ENCODE measurements at regions not wholly inside any gene's neighbourhood (a gene's known extent, or its start where the extent isn't known, plus 50 kb on each side); places are given as distances from the start of the nearest gene placed in this dataset.
A peak's percentile ranks its signal among the peaks of the same experiment; 100 is the strongest.

GRCh38 chr15:92797168-92798052 lies 102.7 kb upstream of the CHD2 start:
- H2AK5ac ChIP-seq (ENCODE audit: low read depth, low read length), result no peak overlapping the region
- H3K56ac ChIP-seq (replicated peaks; ENCODE audit: insufficient read length, low read depth, low read length), result no peak overlapping the region
- H3K14ac ChIP-seq (ENCODE audit: insufficient read length), result no peak overlapping the region
- CTCF ChIA-PET (ENCODE audit: partially characterized antibody), result interaction anchor here (0.6 to 5.6 kb wide), 52 partner anchors 9 to 1069 kb away, joined by 3 to 80 read pairs (median 4); no protein-coding TSS in a partner anchor
- H3K4me1 ChIP-seq (replicated peaks in 1 of 4; ENCODE audit: control insufficient read depth in 3 of 4, insufficient read depth in 4 of 4, low read length in 3 of 4), result no peaks in the 10 kb centered on the region; a peak in 1 of 7 replicates
- peak overlapping the region; percentile 3 for H4K91ac ChIP-seq (replicated peaks; ENCODE audit: insufficient read length, low read length)
- no peaks in the 10 kb centered on the region for H3K23me2 ChIP-seq (ENCODE audit: low read depth, low read length)
- H2BK120ac ChIP-seq (replicated peaks; ENCODE audit: low read depth, low read length), result no peak overlapping the region
- no peak overlapping the region for H4K8ac ChIP-seq (ENCODE audit: extremely low read depth, insufficient read depth, low read length)
- H3K18ac ChIP-seq (ENCODE audit: extremely low read depth, low read length), result peak overlapping the region; percentile 73; the same call in 1 of the 2 replicates
- H3K23ac ChIP-seq (ENCODE audit: insufficient read length), result no peak overlapping the region
- POLR2A ChIA-PET (ENCODE audit: partially characterized antibody), result interaction anchor here (0.9 to 3.7 kb wide), 12 partner anchors 8 to 187 kb away, joined by 3 to 20 read pairs (median 3); partner anchors contain the start of gene CHD2
- no peaks in the 10 kb centered on the region for H3K36me3 ChIP-seq (ENCODE audit: control insufficient read depth in 2 of 4, insufficient read depth in 4 of 4, low read length in 3 of 4)
- peak overlapping the region; percentile 29; the same call in 1 of the 2 replicates for H2BK5ac ChIP-seq (ENCODE audit: low read depth, low read length)
- WGBS, 2 experiments (ENCODE audit: extremely low coverage in 1 of 2, insufficient coverage in 1 of 2, insufficient read length in 1 of 2, insufficient replicate concordance in 2 of 2, low coverage in 1 of 2, low lambda C conversion rate in 2 of 2, missing lambda C conversion rate in 1 of 2), result 82% methylated on average over 12 of the region's 12 CpGs; no CpG with 5 or more reads in 1 of the 2 experiments
- no peaks in the 10 kb centered on the region for H3K27me3 ChIP-seq (replicated peaks in 1 of 4; ENCODE audit: control insufficient read depth in 3 of 4, extremely low read depth in 1 of 4, insufficient read depth in 3 of 4, low read length in 3 of 4)
- no peak overlapping the region for H3K9ac ChIP-seq (replicated peaks in 1 of 4; ENCODE audit: extremely low read depth in 1 of 4, low read depth in 3 of 4, low read length in 3 of 4)
- H3K4me2 ChIP-seq (ENCODE audit: insufficient read depth in 1 of 2, low read depth in 2 of 2, low read length in 2 of 2), result no peak overlapping the region
- no peaks in the 10 kb centered on the region for H3K79me1 ChIP-seq (ENCODE audit: low read depth, low read length)
- H3K4ac ChIP-seq (replicated peaks; ENCODE audit: insufficient read length, low read depth, low read length), result peak overlapping the region; percentile 3
- no peak overlapping the region for H3K4me3 ChIP-seq (ENCODE audit: extremely low read depth in 1 of 4, insufficient read depth in 2 of 4, low read depth in 3 of 4, low read length in 4 of 4)
- H3K79me2 ChIP-seq (ENCODE audit: control insufficient read depth in 1 of 2, insufficient read depth in 2 of 2, low read length in 2 of 2), result no peaks in the 10 kb centered on the region
- H2BK12ac ChIP-seq (ENCODE audit: low read depth, low read length), result peak overlapping the region; percentile 63
- FAIRE-seq (no peak), DNase-seq (ENCODE audit: low read depth in 1 of 2, low spot score in 2 of 2) (no peak)
- no peaks in the 10 kb centered on the region for H3K9me3 ChIP-seq (ENCODE audit: insufficient read depth in 2 of 2, low read depth in 1 of 2, low read length in 1 of 2)
- H2BK20ac ChIP-seq (ENCODE audit: low read length), result no peak overlapping the region
- H2BK15ac ChIP-seq (ENCODE audit: low read length), result no peak overlapping the region; the same call in 1 of the 2 replicates
- H2AFZ ChIP-seq (ENCODE audit: low read length), result peak overlapping the region; percentile 98
- no peak overlapping the region for H3K27ac ChIP-seq (ENCODE audit: low read depth, low read length)
- no peak overlapping the region for H4K5ac ChIP-seq (ENCODE audit: insufficient read length, low read depth, low read length)
- TF ChIP-seq RAD21 (IDR thresholded peaks at IDR 0.05 in 1 of 2, conservative IDR thresholded peaks at IDR 0.05 in 1 of 2; ENCODE audit: low read depth in 2 of 2, low read length in 2 of 2) (peak; percentile 59 to 62), BACH1 (IDR thresholded peaks at IDR 0.05; ENCODE audit: low read length) (no peak), CTCF (IDR thresholded peaks at IDR 0.05; ENCODE audit: control extremely low read depth in 1 of 3, insufficient read depth in 1 of 3, low read depth in 1 of 3, low read length in 3 of 3) (peak in 2 of 3 experiments; percentile 39 to 69; a peak in 2 of 4 replicates)
- no peaks in the 10 kb centered on the region for H4K20me1 ChIP-seq (replicated peaks in 1 of 2; ENCODE audit: control insufficient read depth in 1 of 2, insufficient read depth in 2 of 2, low read length in 2 of 2)
